GM19239 (cell line): ENCODE measurements at regions not wholly inside any gene's neighbourhood (a gene's known extent, or its start where the extent isn't known, plus 50 kb on each side); places are given as distances from the start of the nearest gene placed in this dataset.

Experiments
- DNase-seq: peaks from one replicate; pipeline ENCODE4 v3.0.0; 2011; ENCODE audit warnings: low spot score; ENCODE audit not compliant: insufficient read length
- FAIRE-seq: peaks from 2 replicates; lab custom pipeline; 2011; peaks lifted over from hg19 to GRCh38; lab: Jason Lieb, UNC

- FAIRE-seq (no peak), DNase-seq (no peak)
Measured at GRCh38 chr5:6180231-6180872, 198.0 kb downstream of the MED10 start.

GRCh38 chr5:6178846-6179532 lies 199.4 kb downstream of the MED10 start:
- DNase-seq (no peak), FAIRE-seq (no peak)

- FAIRE-seq, result no peak
- DNase-seq, result no peak
Measured at GRCh38 chr5:6177926-6178325, 200.4 kb downstream of the MED10 start.

- DNase-seq, result no peak
Measured at GRCh38 chr5:6176102-6176693, 202.1 kb downstream of the MED10 start.

GRCh38 chr5:6175172-6175854 lies 203.0 kb downstream of the MED10 start:
- DNase-seq, result no peak
- FAIRE-seq, result no peak

More at GRCh38 chr5:6176102-6176693, 202.1 kb downstream of the MED10 start:
- no peak for FAIRE-seq

GRCh38 chr5:6169660-6170059 lies 208.7 kb downstream of the MED10 start:
- DNase-seq, result no peak
- FAIRE-seq, result no peak

GRCh38 chr5:6166698-6167394 lies 211.5 kb downstream of the MED10 start:
- DNase-seq (no peak), FAIRE-seq (no peak)

- DNase-seq (no peak), FAIRE-seq (no peak)
Measured at GRCh38 chr5:6163913-6164312, 214.4 kb downstream of the MED10 start.

- DNase-seq (no peak), FAIRE-seq (no peak)
Measured at GRCh38 chr5:6162175-6162574, 216.2 kb downstream of the MED10 start.

- FAIRE-seq, result no peak
- DNase-seq, result no peak
Measured at GRCh38 chr5:6161257-6161656, 217.1 kb downstream of the MED10 start.

- DNase-seq (no peak), FAIRE-seq (no peak)
Measured at GRCh38 chr5:6159832-6160430, 218.4 kb downstream of the MED10 start.

GRCh38 chr5:6158974-6159831 lies 219.1 kb downstream of the MED10 start:
- FAIRE-seq, result no peak
- no peak for DNase-seq

GRCh38 chr5:6154216-6154615 lies 224.1 kb downstream of the MED10 start:
- DNase-seq (no peak), FAIRE-seq (no peak)

GRCh38 chr5:6146271-6146670 lies 232.1 kb downstream of the MED10 start:
- DNase-seq (no peak), FAIRE-seq (no peak)

- DNase-seq, result no peak
- FAIRE-seq, result no peak
Measured at GRCh38 chr5:6145616-6146237, 232.6 kb downstream of the MED10 start.

- FAIRE-seq, result no peak
- DNase-seq, result no peak
Measured at GRCh38 chr5:6143523-6143922, 234.8 kb downstream of the MED10 start.

GRCh38 chr5:6142353-6142752 lies 236.0 kb downstream of the MED10 start:
- no peak for FAIRE-seq
- DNase-seq, result no peak

GRCh38 chr5:6140219-6140618 lies 238.1 kb downstream of the MED10 start:
- DNase-seq (no peak), FAIRE-seq (no peak)

- FAIRE-seq, result no peak
- DNase-seq, result no peak
Measured at GRCh38 chr5:6135977-6136376, 242.4 kb downstream of the MED10 start.
